MM.1S (cell line): ENCODE measurements at regions not wholly inside any gene's neighbourhood (a gene's known extent, or its start where the extent isn't known, plus 50 kb on each side); places are given as distances from the start of the nearest gene placed in this dataset.

ENCODE experiments used
- CTCF ChIP-seq: fragments of 300-600 bp; sonication (generic); IDR thresholded peaks from 2 replicates; pipeline ENCODE4 v1.5.1; 2016; ENCODE audit warnings: antibody characterized with exemption, low read length, mixed read lengths
- EZH2 ChIP-seq: fragments of 300-600 bp; sonication (generic); optimal IDR thresholded peaks from 2 replicates; pipeline ENCODE3; 2017; ENCODE audit warnings: low read depth, mild to moderate bottlenecking, antibody characterized with exemption, low read length, mixed read lengths
- EZH2phosphoT487 ChIP-seq: fragments of 300-600 bp; sonication (generic); IDR thresholded peaks from 2 replicates; pipeline ENCODE4 v1.6.1; 2018; ENCODE audit warnings: antibody characterized with exemption, low read length

DNA sequence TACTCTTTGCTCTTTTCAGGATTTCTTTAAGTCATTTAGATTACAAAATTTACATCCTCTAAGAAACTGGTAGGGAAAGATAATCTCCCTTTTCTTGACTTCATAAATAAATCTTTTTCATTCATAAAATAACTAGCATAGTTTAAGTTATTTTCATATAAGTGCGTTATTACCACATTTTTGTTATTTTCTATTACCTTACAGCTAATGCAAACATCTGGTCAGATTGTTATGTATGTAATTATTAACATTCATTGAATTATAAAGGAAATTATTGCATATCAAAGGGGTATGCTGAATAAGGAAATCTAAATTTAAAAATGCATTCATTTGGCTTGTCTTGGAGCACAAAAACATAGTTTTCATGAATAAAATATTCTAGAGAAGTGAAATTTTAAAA lies 55.3 kb upstream of the SLITRK1 start:
- no peak for TF ChIP-seq CTCF
- TF ChIP-seq EZH2, result no peak
- TF ChIP-seq EZH2phosphoT487, result no peak
